Stimulated activated naive B cell treated with anti-CD40 and anti-IgM and Interleukin-4, amounts not matched to agents 10 μg/mL and 1 μg/mL and 100 μg/mL, for 72 hours (primary cell): ENCODE measurements at regions not wholly inside any gene's neighbourhood (a gene's known extent, or its start where the extent isn't known, plus 50 kb on each side); places are given as distances from the start of the nearest gene placed in this dataset.
"Not testable (repeated sequence)": the region's sequence is repeated elsewhere in the genome, so short reads cannot be mapped to it uniquely, and the experiment has no call there.

ENCODE experiments used
- ATAC-seq, 2 donors: fragments of 150-1000 bp; cut with Tn5 transposase; replicated peaks; 2 replicates each; pipeline ENCODE4 v1.10.0; 2021; ENCODE audit warnings: moderate library complexity in 1 of 2
- DNase-seq: peaks from one replicate; pipeline ENCODE4 v3.0.0; 2021
- H3K27ac Mint-ChIP-seq: one replicate; pipeline ENCODE4 v1.8.0; 2022; ENCODE audit warnings: mild to moderate bottlenecking, mixed read lengths
- H3K27me3 Mint-ChIP-seq, 2 donors: one replicate each; pipeline ENCODE4 v1.8.0; 2022; ENCODE audit warnings: mixed read lengths in 2 of 2
- H3K36me3 Mint-ChIP-seq, 2 donors: one replicate each; pipeline ENCODE4 v1.8.0; 2022; ENCODE audit warnings: mixed read lengths in 2 of 2, mild to moderate bottlenecking in 1 of 2
- H3K4me1 Mint-ChIP-seq, 2 donors: one replicate each; pipeline ENCODE4 v1.8.0; 2022; ENCODE audit warnings: mixed read lengths in 2 of 2, mild to moderate bottlenecking in 1 of 2
- H3K4me3 Mint-ChIP-seq, 2 donors: one replicate each; pipeline ENCODE4 v1.8.0; 2022; ENCODE audit warnings: mild to moderate bottlenecking in 2 of 2, mixed read lengths in 2 of 2, moderate library complexity in 1 of 2
- H3K9me3 Mint-ChIP-seq, 2 donors: one replicate each; pipeline ENCODE4 v1.8.0; 2022; ENCODE audit warnings: mixed read lengths in 2 of 2, mild to moderate bottlenecking in 1 of 2

DNA sequence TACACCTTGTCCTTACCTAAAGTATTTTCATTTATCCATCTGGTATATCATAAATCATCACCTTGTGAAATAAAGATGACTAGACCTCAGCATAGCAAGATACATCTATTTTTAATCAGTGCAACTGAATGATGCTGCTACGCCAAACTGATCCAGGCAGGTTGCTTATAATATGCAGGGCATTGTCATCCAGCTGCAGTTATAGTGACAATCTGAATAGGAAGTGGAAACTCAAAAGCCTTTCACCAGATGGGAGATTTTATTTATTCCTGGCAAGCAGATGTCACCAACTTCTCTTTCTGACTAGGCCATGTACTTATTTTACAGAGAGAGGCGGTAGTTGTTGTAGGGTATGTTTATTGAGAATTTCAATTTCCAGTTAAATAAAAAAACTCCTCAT, 747.3 kb downstream of the ADCYAP1 start:
- Mint-ChIP-seq H3K9me3 (no peaks in the 10 kb centered on the region), H3K27me3 (no peaks in the 10 kb centered on the region), H3K4me1 (no peaks in the 10 kb centered on the region), H3K27ac (no peak overlapping the region), H3K4me3 (no peak overlapping the region), H3K36me3 (no peaks in the 10 kb centered on the region)
- ATAC-seq (no peak), DNase-seq (no peak)

- H3K4me1 Mint-ChIP-seq, result no peaks in the 10 kb centered on the region
- no peaks in the 10 kb centered on the region for H3K27me3 Mint-ChIP-seq
- no peaks in the 10 kb centered on the region for H3K36me3 Mint-ChIP-seq
- DNase-seq (no peak), ATAC-seq (no peak)
- H3K9me3 Mint-ChIP-seq, result no peaks in the 10 kb centered on the region
- no peak overlapping the region for H3K27ac Mint-ChIP-seq
- no peak overlapping the region for H3K4me3 Mint-ChIP-seq
Observed at GRCh38 chr18:1653873-1654272, 749.2 kb downstream of the ADCYAP1 start.

GRCh38 chr18:1657876-1658275, 753.2 kb downstream of the ADCYAP1 start:
- Mint-ChIP-seq H3K4me3 (no peak overlapping the region), H3K27me3 (no peaks in the 10 kb centered on the region), H3K36me3 (no peaks in the 10 kb centered on the region), H3K9me3 (no peaks in the 10 kb centered on the region), H3K27ac (no peak overlapping the region), H3K4me1 (no peaks in the 10 kb centered on the region)
- no peak for DNase-seq
- no peak for ATAC-seq

- no peak overlapping the region for H3K4me3 Mint-ChIP-seq
- no peaks in the 10 kb centered on the region for H3K27me3 Mint-ChIP-seq
- H3K36me3 Mint-ChIP-seq, result no peaks in the 10 kb centered on the region
- DNase-seq (no peak), ATAC-seq (no peak)
- H3K4me1 Mint-ChIP-seq, result no peaks in the 10 kb centered on the region
- H3K9me3 Mint-ChIP-seq, result no peaks in the 10 kb centered on the region
- no peak overlapping the region for H3K27ac Mint-ChIP-seq
Observed at GRCh38 chr18:1658908-1659566, 754.4 kb downstream of the ADCYAP1 start.

- H3K9me3 Mint-ChIP-seq, result no peaks in the 10 kb centered on the region
- H3K27me3 Mint-ChIP-seq, result peaks cover 0 to 6% of the 10 kb centered on the region in 2 donors
- peak; percentile 10 for DNase-seq
- H3K27ac Mint-ChIP-seq, result no peak overlapping the region
- ATAC-seq, result peak; percentile 57 to 67
- no peak overlapping the region for H3K4me3 Mint-ChIP-seq
- H3K36me3 Mint-ChIP-seq, result no peaks in the 10 kb centered on the region
- no peaks in the 10 kb centered on the region for H3K4me1 Mint-ChIP-seq
Observed at GRCh38 chr18:1663879-1664705, 759.4 kb downstream of the ADCYAP1 start.

DNA sequence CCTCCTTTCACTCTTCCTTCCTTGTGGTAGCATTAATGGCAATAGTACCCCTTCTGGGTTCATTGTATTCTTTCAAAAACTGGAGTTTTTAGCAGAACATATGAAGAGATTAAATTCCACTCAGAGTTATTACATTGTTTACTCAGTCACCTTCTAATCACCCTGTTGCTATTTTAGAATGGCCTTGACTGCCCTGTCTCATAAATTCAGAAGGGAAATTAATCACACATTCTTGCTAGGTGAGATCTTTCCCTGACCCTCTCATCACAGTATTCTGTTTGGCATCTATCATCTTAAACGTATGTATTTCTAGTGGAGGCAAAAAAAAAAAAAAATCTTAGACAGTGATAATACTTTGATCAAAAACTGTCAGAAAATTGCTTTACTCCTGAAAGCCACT, 760.4 kb downstream of the ADCYAP1 start:
- H3K27me3 Mint-ChIP-seq, result peaks cover 0 to 6% of the 10 kb centered on the region in 2 donors
- H3K36me3 Mint-ChIP-seq, result no peaks in the 10 kb centered on the region
- H3K27ac Mint-ChIP-seq, result no peak overlapping the region
- no peak overlapping the region for H3K4me3 Mint-ChIP-seq
- DNase-seq, result no peak
- no peaks in the 10 kb centered on the region for H3K4me1 Mint-ChIP-seq
- no peak for ATAC-seq
- no peaks in the 10 kb centered on the region for H3K9me3 Mint-ChIP-seq

GRCh38 chr18:1668279-1668678, 763.6 kb downstream of the ADCYAP1 start:
- Mint-ChIP-seq H3K27me3 (peaks cover 0 to 6% of the 10 kb centered on the region in 2 donors), H3K36me3 (no peaks in the 10 kb centered on the region), H3K4me3 (no peak overlapping the region), H3K9me3 (peaks cover 0 to 2% of the 10 kb centered on the region in 2 donors), H3K27ac (no peak overlapping the region), H3K4me1 (no peaks in the 10 kb centered on the region)
- ATAC-seq, result no peak
- DNase-seq, result no peak

DNA sequence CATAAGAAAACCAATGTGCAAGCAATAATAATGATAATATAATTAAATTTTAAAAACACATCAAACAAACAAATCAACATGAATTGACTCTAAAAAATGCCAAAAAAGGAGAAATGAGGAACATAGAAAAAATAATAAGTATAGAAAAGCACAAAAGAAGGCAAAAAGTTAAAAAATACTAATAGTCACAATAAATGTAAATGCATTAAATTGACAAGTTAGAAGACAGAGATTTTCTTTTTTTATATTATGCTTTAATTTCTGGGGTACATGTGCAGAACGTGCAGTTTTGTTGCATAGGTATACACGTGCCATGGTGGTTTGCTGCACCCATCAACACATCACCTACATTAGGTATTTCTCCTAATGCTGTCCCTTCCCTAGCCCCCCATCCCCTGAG, 767.0 kb downstream of the ADCYAP1 start:
- ATAC-seq, H3K9me3 Mint-ChIP-seq, DNase-seq, H3K4me1 Mint-ChIP-seq, H3K4me3 Mint-ChIP-seq, H3K27ac Mint-ChIP-seq, H3K36me3 Mint-ChIP-seq, H3K27me3 Mint-ChIP-seq: not testable (repeated sequence)

- Mint-ChIP-seq H3K27me3 (no peaks in the 10 kb centered on the region), H3K27ac (no peak overlapping the region), H3K4me1 (no peaks in the 10 kb centered on the region), H3K36me3 (no peaks in the 10 kb centered on the region), H3K9me3 (peaks cover 0 to 4% of the 10 kb centered on the region in 2 donors), H3K4me3 (no peak overlapping the region)
- DNase-seq, result no peak
- no peak for ATAC-seq
Observed at GRCh38 chr18:1676387-1676786, 771.7 kb downstream of the ADCYAP1 start.

GRCh38 chr18:1680108-1680507, 775.4 kb downstream of the ADCYAP1 start:
- DNase-seq, result no peak
- H3K9me3 Mint-ChIP-seq, result peaks cover 0 to 5% of the 10 kb centered on the region in 2 donors
- no peak for ATAC-seq
- no peak overlapping the region for H3K4me3 Mint-ChIP-seq
- H3K27ac Mint-ChIP-seq, result no peak overlapping the region
- H3K4me1 Mint-ChIP-seq, result no peaks in the 10 kb centered on the region
- H3K36me3 Mint-ChIP-seq, result no peaks in the 10 kb centered on the region
- H3K27me3 Mint-ChIP-seq, result no peaks in the 10 kb centered on the region

GRCh38 chr18:1691863-1692262, 787.2 kb downstream of the ADCYAP1 start:
- no peak for DNase-seq
- no peak for ATAC-seq
- H3K27ac Mint-ChIP-seq, result no peak overlapping the region
- H3K4me3 Mint-ChIP-seq, result no peak overlapping the region
- H3K4me1 Mint-ChIP-seq, result no peaks in the 10 kb centered on the region
- H3K9me3 Mint-ChIP-seq, result no peaks in the 10 kb centered on the region
- H3K36me3 Mint-ChIP-seq, result no peaks in the 10 kb centered on the region
- H3K27me3 Mint-ChIP-seq, result no peaks in the 10 kb centered on the region

DNA sequence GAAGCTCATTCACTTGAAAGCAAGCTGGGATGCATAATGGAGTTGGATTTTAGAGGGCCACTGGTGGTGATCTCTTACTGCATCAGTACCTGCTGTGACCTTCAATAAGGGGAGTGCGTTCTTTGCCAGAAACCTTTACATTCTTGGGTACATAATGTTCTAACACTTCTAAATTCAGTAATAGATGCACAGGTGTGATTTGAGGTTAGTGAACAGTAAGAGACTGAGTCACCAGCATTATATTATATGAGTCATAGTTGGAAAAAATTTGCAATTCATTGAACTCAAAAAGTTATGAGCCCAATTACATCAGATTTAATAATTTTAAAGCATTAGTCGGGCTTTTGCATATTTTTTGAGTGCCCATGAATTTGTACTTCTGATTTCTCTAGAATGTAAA, 803.3 kb downstream of the ADCYAP1 start:
- H3K27me3 Mint-ChIP-seq, result no peaks in the 10 kb centered on the region
- H3K36me3 Mint-ChIP-seq, result no peaks in the 10 kb centered on the region
- DNase-seq (no peak), ATAC-seq (no peak)
- H3K4me1 Mint-ChIP-seq, result no peaks in the 10 kb centered on the region
- H3K27ac Mint-ChIP-seq, result no peak overlapping the region
- H3K4me3 Mint-ChIP-seq, result no peak overlapping the region
- H3K9me3 Mint-ChIP-seq, result no peaks in the 10 kb centered on the region

DNA sequence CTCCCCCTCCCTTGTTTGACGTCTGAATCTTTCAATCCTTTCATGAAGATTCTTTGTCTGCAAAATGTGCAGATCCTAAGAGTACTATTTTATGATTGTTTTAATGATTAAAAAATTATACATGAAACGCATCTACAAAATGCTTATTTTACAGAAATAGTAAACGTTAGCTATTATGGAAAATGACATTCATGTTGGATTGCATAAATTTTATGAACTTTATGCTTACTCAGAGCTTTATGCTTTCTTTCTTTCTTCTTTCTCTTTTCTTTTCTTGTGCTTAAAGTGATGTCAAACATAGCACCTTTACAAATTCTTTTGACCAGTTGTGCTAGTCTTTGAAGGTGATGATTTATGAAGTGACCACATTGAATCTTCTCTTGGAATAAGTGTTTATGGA, 805.4 kb downstream of the ADCYAP1 start:
- Mint-ChIP-seq H3K9me3 (no peaks in the 10 kb centered on the region), H3K27me3 (no peaks in the 10 kb centered on the region), H3K36me3 (no peaks in the 10 kb centered on the region), H3K4me3 (no peak overlapping the region), H3K27ac (no peak overlapping the region), H3K4me1 (no peaks in the 10 kb centered on the region)
- ATAC-seq, result no peak
- DNase-seq, result no peak

GRCh38 chr18:1732143-1732542, 827.5 kb downstream of the ADCYAP1 start:
- Mint-ChIP-seq H3K4me3 (no peak overlapping the region), H3K4me1 (no peaks in the 10 kb centered on the region), H3K9me3 (peaks cover 0 to 2% of the 10 kb centered on the region in 2 donors), H3K27me3 (no peaks in the 10 kb centered on the region), H3K27ac (no peak overlapping the region), H3K36me3 (no peaks in the 10 kb centered on the region)
- DNase-seq (no peak), ATAC-seq (no peak)

DNA sequence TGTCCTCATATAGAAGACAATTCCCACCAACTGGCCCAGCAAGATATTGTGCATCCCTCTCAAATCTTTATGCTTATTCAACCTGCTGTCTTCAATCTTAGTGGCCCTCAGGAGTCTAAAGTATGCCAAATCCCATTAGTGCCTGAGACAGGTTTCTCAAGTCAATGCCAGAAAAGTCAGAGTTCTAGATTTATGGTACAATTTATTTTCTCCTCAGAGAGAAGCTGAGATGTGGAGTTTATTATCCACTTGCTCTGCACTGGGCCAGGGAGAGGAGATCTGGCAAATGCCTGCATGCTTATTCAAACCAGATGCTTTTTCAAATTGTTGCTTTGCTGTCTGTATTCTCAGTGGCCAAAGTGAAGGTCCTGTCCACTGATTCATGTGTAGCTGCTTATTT, 825.2 kb downstream of the METTL4 start:
- no peak overlapping the region for H3K4me3 Mint-ChIP-seq
- H3K27ac Mint-ChIP-seq, result no peak overlapping the region
- H3K9me3 Mint-ChIP-seq, result peaks cover 0 to 4% of the 10 kb centered on the region in 2 donors
- peaks cover 0 to 4% of the 10 kb centered on the region in 2 donors for H3K27me3 Mint-ChIP-seq
- H3K36me3 Mint-ChIP-seq, result no peaks in the 10 kb centered on the region
- ATAC-seq (no peak), DNase-seq (no peak)
- no peaks in the 10 kb centered on the region for H3K4me1 Mint-ChIP-seq
